Tongue (tissue), 1 donor: ENCODE measurements at regions not wholly inside any gene's neighbourhood (a gene's known extent, or its start where the extent isn't known, plus 50 kb on each side); places are given as distances from the start of the nearest gene placed in this dataset.
A peak's percentile ranks its signal among the peaks of the same experiment; 100 is the strongest.

Source experiments
- DNase-seq: peaks from one replicate; pipeline ENCODE4 v3.0.0-alpha.2; 2015

- DNase-seq, result no peak
Observed at GRCh38 chr20:11364736-11365135, 553.0 kb upstream of the BTBD3 start.

DNA sequence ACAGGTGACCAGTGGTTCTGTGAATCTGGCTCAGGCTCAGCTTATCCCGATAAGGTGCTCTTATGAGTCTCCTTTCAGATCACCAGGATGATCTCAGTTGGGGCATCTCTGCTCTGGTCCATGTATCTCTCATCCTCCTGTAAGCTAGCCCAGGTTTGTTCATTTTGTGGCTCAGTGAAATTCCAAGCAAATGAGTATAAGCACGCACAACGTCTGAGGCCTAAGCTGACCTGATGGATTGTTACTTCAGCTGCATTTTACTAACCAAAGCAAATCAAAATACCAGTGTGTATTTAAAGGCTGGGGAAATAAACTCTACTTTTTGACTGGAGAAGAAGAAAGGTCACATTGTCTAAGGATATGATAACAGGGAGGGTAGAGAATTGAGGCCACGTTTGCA, 551.0 kb upstream of the BTBD3 start:
- no peak for DNase-seq

GRCh38 chr20:11368499-11368898, 549.2 kb upstream of the BTBD3 start:
- no peak for DNase-seq

- no peak for DNase-seq
Observed at GRCh38 chr20:11368965-11369711, 548.6 kb upstream of the BTBD3 start.

DNA sequence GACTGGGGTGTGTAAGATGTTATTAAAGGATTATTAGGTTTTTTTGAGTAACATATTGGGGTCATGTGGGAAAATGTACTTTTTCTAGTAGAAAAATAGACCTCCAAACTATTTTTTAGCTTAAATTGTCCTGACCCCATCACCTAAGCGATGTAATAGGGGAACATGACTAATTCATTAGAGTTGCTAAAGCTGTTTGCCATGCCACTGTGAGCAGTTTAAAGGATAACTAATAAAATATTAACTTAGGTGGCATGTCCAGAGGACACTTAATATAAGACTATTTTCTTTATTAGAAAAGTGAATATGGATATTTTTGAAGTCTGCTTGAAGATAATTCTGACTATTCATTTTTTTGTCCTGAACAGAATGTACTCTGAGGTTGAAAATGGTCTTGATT, 545.9 kb upstream of the BTBD3 start:
- no peak for DNase-seq

DNA sequence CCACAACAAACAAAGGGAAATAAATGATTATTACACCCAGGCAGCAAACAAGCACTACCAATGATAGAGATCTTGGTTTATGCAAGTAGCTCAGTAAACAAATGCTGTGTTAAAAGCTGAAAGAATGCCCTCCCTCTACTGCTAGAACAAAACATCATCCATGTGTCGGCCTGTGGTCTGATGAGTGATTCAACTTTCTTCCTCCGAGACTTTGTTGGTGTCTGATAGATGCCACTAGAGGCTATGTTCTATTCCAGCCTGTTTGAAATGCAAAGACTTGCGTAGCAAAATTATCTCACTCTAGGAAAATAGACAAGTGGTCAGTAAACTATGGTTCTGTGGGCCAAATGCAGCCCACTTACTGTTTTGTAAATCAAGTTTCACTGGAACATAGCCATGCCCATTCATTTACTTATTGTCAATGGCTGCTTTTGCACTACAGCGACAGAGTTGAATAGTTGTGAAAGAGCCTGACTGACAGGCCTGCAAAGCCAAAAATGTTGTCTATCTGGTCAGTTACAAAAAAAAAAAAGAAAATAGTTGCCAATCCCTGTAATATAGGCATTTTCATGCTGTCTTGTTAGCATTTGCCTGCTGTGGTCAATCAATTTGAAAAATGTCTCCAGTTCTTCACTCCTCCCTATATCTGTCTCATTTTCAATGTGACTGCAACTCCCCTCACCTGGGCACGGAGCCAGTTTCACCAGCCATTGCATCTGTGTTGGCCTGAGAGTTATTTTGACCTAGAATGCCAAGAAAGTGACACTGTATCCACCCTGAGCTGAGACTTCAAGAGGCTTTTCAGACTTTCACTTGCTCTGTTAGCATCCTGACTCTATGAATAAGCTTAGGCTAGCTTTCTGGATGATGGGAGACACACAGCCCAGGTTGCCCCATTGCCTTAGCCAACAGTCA, 544.6 kb upstream of the BTBD3 start:
- peak; percentile 90 for DNase-seq

GRCh38 chr20:11375335-11375734, 542.4 kb upstream of the BTBD3 start:
- DNase-seq, result no peak

GRCh38 chr20:11375966-11376365, 541.7 kb upstream of the BTBD3 start:
- no peak for DNase-seq

DNA sequence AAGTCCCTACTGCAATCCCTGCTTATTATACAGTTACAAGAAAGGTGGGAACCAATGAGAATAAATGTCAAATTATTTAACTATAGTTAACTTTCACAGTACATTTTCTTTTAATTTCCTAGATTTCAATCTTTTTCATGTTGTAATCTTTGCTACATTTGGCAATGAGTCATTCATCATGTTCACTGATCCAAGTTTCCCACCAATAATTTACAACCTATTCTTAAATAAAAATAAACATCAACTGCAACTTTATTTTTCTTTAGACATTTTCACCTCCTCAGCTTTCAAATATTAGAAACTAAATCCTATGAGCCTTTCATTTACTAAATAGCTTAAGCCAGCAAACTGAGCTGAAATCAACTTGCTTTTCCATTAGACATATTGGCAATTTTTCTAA, 541.3 kb upstream of the BTBD3 start:
- no peak for DNase-seq

GRCh38 chr20:11376998-11377397, 540.7 kb upstream of the BTBD3 start:
- DNase-seq, result no peak

GRCh38 chr20:11377761-11378160, 539.9 kb upstream of the BTBD3 start:
- DNase-seq, result no peak

- no peak for DNase-seq
Observed at GRCh38 chr20:11378252-11378651, 539.4 kb upstream of the BTBD3 start.

DNA sequence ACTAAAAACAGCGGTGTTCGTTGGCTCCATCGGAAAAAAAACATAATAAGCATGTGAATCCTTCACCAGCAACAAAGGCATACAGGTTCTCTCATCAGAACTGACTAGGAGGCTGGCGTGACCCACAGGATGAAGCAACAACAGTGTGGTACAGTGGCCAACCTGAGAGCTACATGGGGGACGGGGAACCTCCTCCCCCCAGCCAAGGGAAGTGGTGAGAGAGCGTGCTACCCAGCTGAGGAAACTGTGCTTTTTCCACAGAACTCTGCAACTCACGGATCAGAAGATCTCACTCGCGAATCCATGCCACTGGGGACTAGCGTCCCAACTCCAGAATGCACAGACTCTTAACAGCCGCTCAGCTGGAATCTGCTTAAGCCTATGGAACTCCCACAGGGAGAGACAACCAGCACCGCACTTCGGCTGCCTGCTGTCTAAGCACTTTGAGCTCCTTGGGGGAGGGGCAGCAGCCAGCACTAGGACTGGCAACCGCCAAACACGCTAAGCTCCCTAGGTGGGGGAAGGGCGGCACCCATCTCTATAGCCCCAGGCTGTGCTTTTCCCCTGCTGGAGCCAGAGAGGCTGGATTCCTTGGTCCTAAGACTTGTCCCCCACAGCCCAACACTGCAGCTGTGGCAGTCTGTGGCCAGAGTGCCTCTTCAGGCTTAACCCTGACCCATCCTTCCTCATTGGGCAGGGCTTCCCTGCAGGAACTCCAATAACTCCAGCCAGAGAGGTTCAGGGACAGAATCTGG, 538.3 kb upstream of the BTBD3 start:
- peak; percentile 45 for DNase-seq

DNA sequence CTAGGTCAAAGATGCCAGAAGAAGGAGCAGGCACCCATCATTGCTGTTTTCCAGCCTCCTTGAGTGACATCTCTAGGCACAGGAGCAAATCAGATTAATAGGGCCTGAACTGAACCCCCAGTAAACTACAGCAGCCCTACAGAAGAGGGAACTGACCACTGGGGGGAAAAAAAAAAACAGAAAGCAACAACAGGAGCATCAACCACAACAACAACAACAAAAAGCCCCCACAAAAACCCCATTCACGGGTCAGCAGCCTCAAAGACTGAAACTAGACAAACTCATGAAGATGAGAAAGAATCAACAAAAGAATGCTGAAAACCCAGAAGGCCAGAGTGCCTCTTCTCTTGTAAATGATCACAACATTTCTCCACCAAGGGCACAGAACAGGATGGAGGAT, 537.4 kb upstream of the BTBD3 start:
- no peak for DNase-seq

DNA sequence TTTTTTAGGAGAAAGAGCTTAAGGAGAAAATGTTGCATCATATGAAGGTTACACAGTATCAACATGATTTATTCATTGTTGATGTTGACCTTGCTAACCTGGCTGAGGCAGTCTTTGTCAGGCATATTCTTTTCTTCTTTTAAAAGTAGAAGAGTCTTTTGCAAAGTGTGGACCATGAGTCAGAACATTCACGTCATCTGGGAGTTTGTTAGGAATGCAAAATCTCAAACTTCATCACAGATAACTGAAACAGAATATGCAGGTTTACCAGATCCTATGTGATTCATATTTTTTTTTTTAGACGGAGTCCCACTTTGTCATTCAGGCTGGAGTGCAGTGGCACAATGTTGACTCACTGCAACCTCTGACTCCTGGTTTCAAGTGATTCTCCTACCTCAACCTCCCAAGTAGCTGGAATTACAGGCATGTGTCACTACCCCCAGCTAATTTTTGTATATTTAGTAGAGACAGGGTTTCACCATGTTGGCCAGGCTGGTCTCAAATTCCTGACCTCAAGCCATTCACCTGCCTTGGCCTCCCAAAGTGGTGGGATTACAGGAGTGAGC, 530.4 kb upstream of the BTBD3 start:
- DNase-seq, result no peak

- DNase-seq, result no peak
Observed at GRCh38 chr20:11389186-11389585, 528.5 kb upstream of the BTBD3 start.

DNA sequence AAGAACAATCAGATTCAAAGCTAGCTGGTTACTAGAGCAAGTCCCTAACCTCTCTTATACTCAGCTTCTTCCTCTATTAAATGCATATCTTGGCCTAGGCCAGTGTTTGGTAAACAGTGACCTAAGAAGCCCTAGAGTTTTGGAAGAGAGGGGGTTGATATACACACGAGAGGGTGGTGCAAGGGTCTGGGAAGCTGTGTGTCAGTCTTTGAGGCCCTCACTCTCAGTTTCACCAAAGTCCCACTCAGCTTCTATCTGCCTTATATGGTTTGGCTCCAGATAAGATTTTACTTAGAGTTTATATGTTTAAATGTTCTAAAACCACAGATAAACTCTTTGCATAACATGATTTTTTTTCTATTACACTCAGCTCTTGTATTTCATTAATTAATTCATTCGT, 526.1 kb upstream of the BTBD3 start:
- no peak for DNase-seq

DNA sequence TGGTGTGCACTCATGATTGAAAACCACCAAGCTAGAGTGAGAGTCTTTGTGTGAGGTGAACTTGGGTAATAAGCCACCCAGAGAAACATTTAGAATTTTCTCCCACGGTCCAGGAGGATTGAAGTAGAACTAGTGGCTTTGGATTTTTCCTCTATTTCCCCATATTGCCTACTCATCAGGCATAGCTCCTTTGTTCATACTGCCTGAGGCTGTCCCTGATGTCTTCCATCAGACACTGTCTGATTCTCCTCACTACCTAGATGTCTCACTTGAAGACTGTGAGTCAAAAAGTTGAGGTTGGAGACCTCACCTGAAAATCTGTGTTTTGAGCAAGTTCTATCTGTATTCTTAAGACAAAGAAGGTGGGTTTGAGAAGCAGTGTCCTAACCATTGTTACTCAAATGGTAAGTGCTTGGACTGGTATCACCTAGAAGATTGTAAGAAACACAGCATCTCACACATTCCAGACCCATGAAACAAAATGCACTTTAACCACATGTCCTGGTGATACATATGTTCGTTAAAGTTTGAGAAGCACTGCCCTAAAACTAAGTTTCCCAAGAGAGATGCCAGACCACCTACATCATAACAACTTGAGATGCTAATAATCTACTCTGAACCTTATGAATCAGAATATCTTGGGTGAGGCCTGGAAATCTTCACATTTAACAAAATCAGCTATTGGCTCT, 523.4 kb upstream of the BTBD3 start:
- DNase-seq, result no peak

DNA sequence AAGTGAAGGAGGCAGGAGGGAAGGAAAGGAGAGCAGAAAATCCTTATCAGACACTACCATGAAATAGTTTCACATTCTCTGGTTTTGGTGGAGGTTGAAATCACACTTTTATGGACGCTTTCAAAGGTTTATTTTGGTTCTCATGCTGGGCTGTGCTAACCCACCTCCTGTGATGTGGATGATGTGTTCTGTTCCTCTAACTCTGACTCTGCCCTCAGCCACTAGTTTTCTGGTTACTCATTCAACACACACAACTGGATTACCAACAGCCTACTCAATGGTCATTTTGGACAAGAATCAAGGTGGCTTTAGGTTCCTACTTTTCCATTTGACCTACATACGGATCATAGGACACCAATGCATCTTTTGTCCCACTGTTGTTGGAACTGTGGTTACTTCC, 522.1 kb upstream of the BTBD3 start:
- DNase-seq, result no peak

DNA sequence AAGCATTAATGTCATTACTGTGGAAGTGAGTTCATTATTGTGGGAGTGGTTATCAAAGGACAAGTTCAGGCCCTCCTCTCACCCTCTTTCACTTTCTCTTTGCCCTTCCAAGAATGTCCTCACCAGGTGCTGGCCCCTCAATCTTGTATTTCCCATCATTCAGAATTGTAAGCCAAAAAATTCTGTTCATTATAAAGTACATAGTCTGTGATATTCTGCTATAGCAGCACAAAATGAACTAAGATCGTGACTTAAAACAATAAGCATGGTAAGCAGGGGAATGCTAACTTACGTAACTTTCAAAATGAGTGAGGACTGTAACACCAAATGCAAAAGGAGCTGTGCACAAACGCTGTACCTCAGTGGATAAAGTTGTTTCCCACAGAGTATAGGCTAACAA, 515.7 kb upstream of the BTBD3 start:
- no peak for DNase-seq

DNA sequence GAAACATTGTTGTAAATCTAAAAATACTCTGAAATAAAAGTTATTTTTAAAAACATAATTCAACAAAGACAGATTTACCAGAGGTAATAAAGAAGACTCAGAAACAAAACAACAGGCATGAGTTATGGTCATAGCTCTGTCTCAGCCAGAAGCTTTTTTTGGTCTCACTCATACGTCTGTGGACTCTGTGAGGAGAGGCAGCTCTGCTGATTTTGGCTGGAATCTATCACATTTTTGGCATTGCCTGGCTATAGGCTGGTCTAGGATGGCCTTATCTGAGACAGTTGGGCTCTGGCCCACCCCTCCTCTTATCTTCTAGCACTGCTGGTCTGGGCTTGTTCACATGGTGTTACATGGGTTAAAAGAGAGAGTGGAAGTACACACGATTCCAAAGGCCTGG, 514.0 kb upstream of the BTBD3 start:
- no peak for DNase-seq

DNA sequence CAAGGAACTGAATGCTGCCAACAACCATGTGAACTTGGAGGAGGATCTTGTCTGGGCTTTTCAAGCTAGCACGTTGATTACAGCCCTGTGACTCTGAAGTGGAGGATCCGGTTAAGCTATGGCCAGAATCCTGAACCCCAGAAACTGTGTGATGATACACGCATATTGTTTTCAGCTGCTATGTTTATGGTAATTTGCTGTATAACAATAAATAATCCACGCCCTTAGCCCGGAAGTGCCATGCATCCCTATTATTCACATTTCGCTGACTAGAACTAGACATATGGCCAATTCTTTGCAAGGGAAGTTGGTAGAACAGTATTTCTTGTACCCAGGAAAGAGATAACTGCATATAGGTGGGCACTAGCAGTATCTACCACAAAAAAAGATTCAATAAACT, 510.8 kb upstream of the BTBD3 start:
- no peak for DNase-seq
